ENCODE measurements at regions not wholly inside any gene's neighbourhood (a gene's known extent, or its start where the extent isn't known, plus 50 kb on each side); places are given as distances from the start of the nearest gene placed in this dataset.

- no peak overlapping the region for H3K4me3 ChIP-seq
- no peaks in the 10 kb centered on the region for H3K27me3 ChIP-seq
- no peak overlapping the region for H3K27ac ChIP-seq
- H3K4me1 ChIP-seq: peaks cover 0 to 7% of the 10 kb centered on the region in 2 donors
- TF ChIP-seq CTCF (IDR thresholded peaks at IDR 0.05): no peak
- no peaks in the 10 kb centered on the region for H3K36me3 ChIP-seq
- DNase-seq (ENCODE audit: low spot score): no peak
- H3K9me3 ChIP-seq: no peaks in the 10 kb centered on the region
Observed at GRCh38 chr3:177530908-177531307, 333.6 kb upstream of the TBL1XR1 start.

- no peaks in the 10 kb centered on the region for H3K27me3 ChIP-seq
- peaks cover 0 to 23% of the 10 kb centered on the region in 2 donors for H3K4me1 ChIP-seq
- no peaks in the 10 kb centered on the region for H3K36me3 ChIP-seq
- H3K9me3 ChIP-seq: no peaks in the 10 kb centered on the region
- DNase-seq (ENCODE audit: low spot score): no peak
- no peak overlapping the region for H3K4me3 ChIP-seq
- no peak for TF ChIP-seq CTCF (IDR thresholded peaks at IDR 0.05)
- H3K27ac ChIP-seq: no peak overlapping the region
Observed at GRCh38 chr3:177536873-177537272, 339.6 kb upstream of the TBL1XR1 start.

- no peak overlapping the region for H3K27ac ChIP-seq
- no peaks in the 10 kb centered on the region for H3K36me3 ChIP-seq
- peaks cover 0 to 23% of the 10 kb centered on the region in 2 donors for H3K4me1 ChIP-seq
- no peaks in the 10 kb centered on the region for H3K27me3 ChIP-seq
- H3K4me3 ChIP-seq: no peak overlapping the region
- H3K9me3 ChIP-seq: no peaks in the 10 kb centered on the region
- DNase-seq (ENCODE audit: low spot score): no peak
- TF ChIP-seq CTCF (IDR thresholded peaks at IDR 0.05): no peak
Observed at GRCh38 chr3:177537612-177538011, 340.3 kb upstream of the TBL1XR1 start.

GRCh38 chr3:177538048-177538749, 340.9 kb upstream of the TBL1XR1 start:
- H3K27me3 ChIP-seq: no peaks in the 10 kb centered on the region
- H3K4me1 ChIP-seq: peaks cover 0 to 23% of the 10 kb centered on the region in 2 donors
- H3K4me3 ChIP-seq: no peak overlapping the region
- no peak overlapping the region for H3K27ac ChIP-seq
- no peak for TF ChIP-seq CTCF (IDR thresholded peaks at IDR 0.05)
- no peaks in the 10 kb centered on the region for H3K36me3 ChIP-seq
- DNase-seq (ENCODE audit: low spot score): no peak
- H3K9me3 ChIP-seq: no peaks in the 10 kb centered on the region

GRCh38 chr3:177538750-177539730, 341.8 kb upstream of the TBL1XR1 start:
- H3K4me1 ChIP-seq: peaks cover 0 to 23% of the 10 kb centered on the region in 2 donors
- H3K4me3 ChIP-seq: no peak overlapping the region
- no peaks in the 10 kb centered on the region for H3K36me3 ChIP-seq
- no peak overlapping the region for H3K27ac ChIP-seq
- H3K27me3 ChIP-seq: no peaks in the 10 kb centered on the region
- no peak for TF ChIP-seq CTCF (IDR thresholded peaks at IDR 0.05)
- H3K9me3 ChIP-seq: no peaks in the 10 kb centered on the region
- DNase-seq (ENCODE audit: low spot score): no peak
